GM12872 (cell line): ENCODE measurements at regions not wholly inside any gene's neighbourhood (a gene's known extent, or its start where the extent isn't known, plus 50 kb on each side); places are given as distances from the start of the nearest gene placed in this dataset.

Experiments
- TF ChIP-seq, protein P1 (sequence below): IDR thresholded peaks from 3 replicates; pipeline ENCODE4 v1.5.1; 2011; ENCODE audit warnings: low read depth, mild to moderate bottlenecking, low read length, moderate library complexity; ENCODE audit not compliant: insufficient read depth

DNA sequence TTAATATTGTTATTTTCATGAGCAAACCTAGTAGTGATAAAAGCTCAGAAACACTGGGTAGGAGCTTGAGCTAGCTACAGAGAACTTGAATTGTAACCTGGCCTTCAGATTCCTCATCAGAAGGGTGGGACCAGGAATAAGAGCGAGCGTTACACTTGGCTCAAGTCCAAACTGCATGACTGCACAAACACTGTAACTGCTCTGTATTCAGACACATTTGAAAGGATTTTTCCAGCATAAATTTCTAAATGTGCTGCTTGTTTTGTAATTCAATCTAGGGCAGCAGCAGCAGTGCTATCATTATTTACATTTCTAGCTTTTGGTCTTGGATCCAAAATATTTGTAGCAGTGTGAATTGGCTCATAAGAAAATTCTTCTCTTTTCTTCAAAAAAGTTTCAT lies 133.0 kb upstream of the TMLHE start:
- TF ChIP-seq, protein P1, sequence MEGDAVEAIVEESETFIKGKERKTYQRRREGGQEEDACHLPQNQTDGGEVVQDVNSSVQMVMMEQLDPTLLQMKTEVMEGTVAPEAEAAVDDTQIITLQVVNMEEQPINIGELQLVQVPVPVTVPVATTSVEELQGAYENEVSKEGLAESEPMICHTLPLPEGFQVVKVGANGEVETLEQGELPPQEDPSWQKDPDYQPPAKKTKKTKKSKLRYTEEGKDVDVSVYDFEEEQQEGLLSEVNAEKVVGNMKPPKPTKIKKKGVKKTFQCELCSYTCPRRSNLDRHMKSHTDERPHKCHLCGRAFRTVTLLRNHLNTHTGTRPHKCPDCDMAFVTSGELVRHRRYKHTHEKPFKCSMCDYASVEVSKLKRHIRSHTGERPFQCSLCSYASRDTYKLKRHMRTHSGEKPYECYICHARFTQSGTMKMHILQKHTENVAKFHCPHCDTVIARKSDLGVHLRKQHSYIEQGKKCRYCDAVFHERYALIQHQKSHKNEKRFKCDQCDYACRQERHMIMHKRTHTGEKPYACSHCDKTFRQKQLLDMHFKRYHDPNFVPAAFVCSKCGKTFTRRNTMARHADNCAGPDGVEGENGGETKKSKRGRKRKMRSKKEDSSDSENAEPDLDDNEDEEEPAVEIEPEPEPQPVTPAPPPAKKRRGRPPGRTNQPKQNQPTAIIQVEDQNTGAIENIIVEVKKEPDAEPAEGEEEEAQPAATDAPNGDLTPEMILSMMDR, result no peak

DNA sequence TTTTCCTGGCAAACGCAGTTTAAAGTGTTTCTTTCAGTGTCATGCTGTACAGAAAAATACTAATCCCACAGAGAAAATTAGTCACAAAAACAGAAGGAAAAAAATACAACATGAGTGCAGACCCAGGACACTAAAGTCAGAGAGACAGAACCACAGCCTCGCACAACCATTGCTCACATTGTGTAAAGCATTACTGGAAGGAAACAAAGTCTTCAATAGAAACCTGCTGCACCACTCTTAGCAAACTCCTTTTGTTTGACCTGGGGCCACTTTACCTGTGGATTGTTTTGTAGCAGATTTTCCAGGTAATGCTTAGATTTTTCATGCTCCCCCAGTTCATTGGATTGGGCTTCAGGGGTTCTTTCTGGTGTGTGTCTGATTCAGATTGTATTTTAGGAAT lies 131.8 kb upstream of the TMLHE start:
- TF ChIP-seq, protein P1, result no peak

DNA sequence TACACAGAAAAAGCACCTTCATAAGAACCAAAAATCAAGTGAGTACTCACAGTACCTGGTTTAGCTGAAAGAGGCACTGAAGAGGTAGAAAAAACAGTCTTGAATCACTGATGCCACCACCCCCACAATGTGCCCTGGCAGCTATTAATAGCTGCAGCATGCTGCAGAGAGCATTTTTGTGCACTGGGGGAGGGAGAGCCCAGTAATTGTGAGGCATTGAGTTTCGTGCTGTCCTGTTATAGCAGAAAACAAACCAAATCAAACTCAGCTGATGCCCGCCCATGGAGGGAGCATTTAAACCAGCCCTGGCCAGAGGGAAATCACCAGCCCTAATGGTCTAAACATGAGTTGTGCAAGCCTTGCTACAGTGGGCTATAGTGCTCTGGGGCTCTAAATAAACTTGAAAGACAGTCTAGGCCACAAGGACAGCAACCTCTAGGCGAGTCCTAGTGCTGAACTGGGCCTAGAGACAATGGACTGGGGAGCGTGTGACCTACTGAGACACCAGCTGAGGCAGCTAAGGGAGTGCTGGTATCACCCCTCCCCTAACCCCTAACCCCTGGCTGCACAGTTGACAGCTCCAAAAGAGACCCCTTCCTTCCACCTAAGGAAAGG lies 106.3 kb upstream of the TMLHE start:
- TF ChIP-seq, protein P1, result no peak

DNA sequence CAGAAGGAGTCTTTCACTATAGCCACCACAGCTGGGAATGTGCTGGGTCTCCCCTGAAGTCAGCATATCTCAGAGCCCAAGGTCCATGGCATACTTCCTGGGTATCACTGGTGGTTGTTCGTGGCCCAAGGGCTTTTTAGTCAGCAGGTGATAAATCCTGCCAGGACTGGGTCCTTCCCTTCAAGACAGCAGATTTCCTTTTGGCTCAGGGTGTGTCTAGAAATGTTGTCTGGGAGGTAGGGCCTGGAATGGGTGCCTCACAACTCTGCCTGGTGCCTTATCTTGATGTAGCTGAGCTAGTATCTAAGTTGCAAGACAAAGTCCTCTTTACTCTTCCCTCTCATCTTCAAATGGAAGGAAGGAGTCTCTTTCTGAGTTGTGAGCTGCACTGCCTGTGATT lies 102.4 kb upstream of the TMLHE start:
- TF ChIP-seq, protein P1, result no peak

DNA sequence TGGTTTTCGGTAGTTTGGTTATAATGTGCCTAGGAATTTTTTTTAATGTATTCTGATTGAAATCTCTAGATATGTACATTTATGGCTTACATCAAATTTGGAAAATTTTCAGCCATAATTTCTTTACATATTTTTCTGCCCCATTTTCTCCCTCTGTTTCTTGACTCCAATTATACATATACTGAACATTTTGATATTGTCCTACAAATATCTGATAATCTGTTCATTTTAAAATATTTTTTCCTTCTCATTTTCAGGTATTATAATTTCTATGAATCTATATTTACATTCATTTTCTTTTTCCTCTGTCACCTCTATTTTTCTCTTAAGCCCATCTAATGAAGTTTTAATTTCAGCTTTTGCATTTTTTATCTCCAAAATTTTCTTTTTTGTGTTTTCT lies 82.7 kb upstream of the TMLHE start:
- TF ChIP-seq, protein P1, result no peak

DNA sequence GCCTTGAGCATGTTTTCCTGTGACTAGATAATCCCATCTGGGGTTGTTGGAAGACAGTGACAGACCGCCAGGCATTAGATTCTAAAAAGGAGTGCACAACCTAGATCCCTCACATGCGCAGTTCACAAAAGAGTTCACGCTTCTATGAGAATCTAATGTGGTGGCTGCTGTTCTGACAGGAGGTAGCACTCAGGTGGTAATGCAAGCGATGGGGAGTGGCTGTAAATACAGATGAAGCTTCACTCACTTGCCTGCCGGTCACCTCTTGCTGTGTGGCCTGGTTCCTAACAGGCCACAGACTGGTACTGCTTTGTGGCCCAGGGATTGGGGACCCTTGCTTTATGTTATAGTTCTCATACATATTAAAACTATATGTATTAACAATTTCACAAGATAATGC lies 81.9 kb upstream of the TMLHE start:
- TF ChIP-seq, protein P1, result no peak

DNA sequence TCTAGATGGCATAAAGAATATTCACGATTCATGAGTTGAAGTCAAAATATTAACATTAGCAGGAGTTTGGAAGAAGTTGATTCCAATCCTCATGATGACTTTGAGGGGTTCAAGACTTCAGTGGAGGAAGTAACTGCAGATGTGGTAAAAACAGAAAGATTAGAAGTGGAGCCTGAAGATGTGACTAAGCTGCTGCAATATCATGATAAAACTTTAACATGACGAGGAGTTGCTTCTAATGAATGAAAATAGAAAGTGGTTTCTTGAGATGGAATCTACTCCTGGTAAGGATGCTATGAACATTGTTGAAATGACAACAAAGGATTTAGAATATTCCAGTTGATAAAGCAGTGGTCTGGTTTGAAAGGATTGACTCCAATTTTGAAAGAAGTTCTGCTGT lies 70.1 kb upstream of the TMLHE start:
- TF ChIP-seq, protein P1, result no peak

DNA sequence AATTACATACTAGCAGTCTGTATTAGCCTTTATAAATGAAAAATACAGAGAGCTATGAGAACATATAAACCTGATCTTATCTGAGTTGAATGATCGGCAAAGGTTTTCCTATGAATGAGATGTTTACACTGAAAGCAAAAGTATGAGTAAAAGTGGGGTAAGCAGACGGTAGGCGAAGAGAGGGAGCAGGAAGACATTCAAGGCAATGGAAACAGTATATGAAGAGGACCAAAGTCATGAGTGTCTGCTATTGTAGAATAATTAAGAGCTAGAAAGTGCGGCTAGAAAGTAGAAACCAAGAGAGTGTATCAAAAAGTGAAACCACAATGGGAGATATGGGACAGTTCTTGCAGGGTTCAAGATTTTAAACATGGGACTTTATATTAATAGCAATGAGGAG lies 67.0 kb upstream of the TMLHE start:
- TF ChIP-seq, protein P1, result no peak
